Nephron progenitor cell (in vitro differentiated cells): ENCODE measurements at regions not wholly inside any gene's neighbourhood (a gene's known extent, or its start where the extent isn't known, plus 50 kb on each side); places are given as distances from the start of the nearest gene placed in this dataset.

Source experiments
- DNase-seq: peaks from one replicate; pipeline ENCODE4 v3.0.0; 2021
- H3K27ac Mint-ChIP-seq: 2 replicates; pipeline ENCODE4 v1.8.0; 2021; ENCODE audit warnings: mild to moderate bottlenecking, moderate library complexity, mixed read lengths
- H3K27me3 Mint-ChIP-seq: 2 replicates; pipeline ENCODE4 v1.8.0; 2021; ENCODE audit warnings: mild to moderate bottlenecking, low read depth, mixed read lengths; ENCODE audit not compliant: poor library complexity
- H3K36me3 Mint-ChIP-seq: 2 replicates; pipeline ENCODE4 v1.8.0; 2021; ENCODE audit warnings: low read depth, mixed read lengths
- H3K4me1 Mint-ChIP-seq: 2 replicates; pipeline ENCODE4 v1.8.0; 2021; ENCODE audit warnings: mixed read lengths
- H3K4me3 Mint-ChIP-seq: 2 replicates; pipeline ENCODE4 v1.8.0; 2021; ENCODE audit warnings: mild to moderate bottlenecking, moderate library complexity, mixed read lengths
- H3K9me3 Mint-ChIP-seq: 2 replicates; pipeline ENCODE4 v1.8.0; 2021; ENCODE audit warnings: mild to moderate bottlenecking, moderate library complexity, mixed read lengths
- TF ChIP-seq, protein P1 (sequence below): fragments of 200-600 bp; sonication (generic); IDR thresholded peaks from 2 replicates; pipeline ENCODE4 v1.5.0; 2021; ENCODE audit warnings: antibody characterized with exemption

DNA sequence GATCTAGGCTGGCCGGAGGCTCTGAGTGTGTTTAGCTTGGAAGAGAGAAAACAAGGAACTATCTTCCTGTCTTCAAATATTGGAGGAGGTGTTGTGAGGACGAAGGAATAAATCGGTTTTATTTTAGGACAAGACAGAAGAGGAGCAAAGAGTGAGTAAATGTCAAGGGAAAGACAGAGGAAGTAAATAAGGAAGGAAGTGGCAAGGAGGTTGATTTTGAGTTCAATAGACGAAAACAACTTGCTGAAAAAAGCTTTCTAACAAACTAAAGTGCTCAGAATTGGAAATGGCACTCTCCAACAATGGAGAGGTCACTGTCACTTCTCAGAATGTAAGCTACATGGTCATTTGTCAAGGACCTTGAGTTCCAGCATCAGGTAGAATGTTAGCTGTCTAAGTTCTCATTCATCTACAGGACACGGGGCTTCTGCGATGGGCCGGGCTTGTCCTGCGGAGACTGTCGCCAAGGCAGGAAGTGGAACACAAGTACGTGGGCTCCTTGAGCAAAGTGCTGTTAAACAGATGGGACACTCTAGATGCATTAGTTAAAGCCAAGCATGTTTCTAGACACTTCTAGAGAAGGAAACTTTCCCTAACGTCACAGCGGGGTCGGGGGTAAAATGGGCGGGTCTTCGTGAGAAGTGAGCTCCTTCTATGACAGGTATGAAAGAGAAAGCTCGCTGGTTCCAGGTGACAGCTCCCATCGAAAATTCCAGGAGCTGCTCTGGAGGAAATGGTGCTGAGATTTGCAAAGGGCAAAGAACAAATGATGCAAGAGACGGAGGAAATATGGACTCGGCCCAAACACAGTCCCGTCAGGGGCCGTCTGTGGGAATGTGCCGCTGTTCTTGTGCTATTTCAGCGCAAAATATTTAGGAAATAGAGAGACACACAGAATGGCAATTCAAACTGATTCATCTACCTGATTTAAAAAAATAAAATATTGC is 103.9 kb upstream of the UBL3 start:
- TF ChIP-seq, protein P1, sequence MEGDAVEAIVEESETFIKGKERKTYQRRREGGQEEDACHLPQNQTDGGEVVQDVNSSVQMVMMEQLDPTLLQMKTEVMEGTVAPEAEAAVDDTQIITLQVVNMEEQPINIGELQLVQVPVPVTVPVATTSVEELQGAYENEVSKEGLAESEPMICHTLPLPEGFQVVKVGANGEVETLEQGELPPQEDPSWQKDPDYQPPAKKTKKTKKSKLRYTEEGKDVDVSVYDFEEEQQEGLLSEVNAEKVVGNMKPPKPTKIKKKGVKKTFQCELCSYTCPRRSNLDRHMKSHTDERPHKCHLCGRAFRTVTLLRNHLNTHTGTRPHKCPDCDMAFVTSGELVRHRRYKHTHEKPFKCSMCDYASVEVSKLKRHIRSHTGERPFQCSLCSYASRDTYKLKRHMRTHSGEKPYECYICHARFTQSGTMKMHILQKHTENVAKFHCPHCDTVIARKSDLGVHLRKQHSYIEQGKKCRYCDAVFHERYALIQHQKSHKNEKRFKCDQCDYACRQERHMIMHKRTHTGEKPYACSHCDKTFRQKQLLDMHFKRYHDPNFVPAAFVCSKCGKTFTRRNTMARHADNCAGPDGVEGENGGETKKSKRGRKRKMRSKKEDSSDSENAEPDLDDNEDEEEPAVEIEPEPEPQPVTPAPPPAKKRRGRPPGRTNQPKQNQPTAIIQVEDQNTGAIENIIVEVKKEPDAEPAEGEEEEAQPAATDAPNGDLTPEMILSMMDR: no peak
- Mint-ChIP-seq H3K27ac (no peak overlapping the region), H3K27me3 (peaks cover 6% of the 10 kb centered on the region), H3K4me3 (no peak overlapping the region), H3K36me3 (no peaks in the 10 kb centered on the region), H3K9me3 (no peaks in the 10 kb centered on the region), H3K4me1 (peaks cover 7% of the 10 kb centered on the region)
- DNase-seq: no peak

DNA sequence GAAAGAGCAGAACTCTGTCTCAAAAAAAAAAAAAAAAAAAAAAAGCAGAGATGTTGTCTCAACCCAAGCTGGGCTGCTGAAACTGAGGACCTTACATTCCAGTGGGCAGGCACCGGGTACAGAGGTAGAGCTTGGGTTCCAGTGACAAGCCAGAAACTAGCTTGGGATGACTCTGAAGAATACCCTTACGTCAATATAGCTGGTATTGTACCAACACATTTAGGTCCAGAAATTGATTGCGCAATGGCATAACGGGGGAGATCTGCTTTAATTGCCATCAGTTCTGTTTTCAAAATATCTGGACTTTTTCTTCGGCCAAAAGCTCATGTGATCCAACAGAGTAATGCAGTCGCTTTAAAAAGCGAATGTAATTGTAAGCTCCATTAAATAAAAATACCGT is 103.1 kb upstream of the UBL3 start:
- Mint-ChIP-seq H3K36me3 (no peaks in the 10 kb centered on the region), H3K27me3 (peaks cover 7% of the 10 kb centered on the region), H3K4me1 (peaks cover 7% of the 10 kb centered on the region), H3K27ac (no peak overlapping the region), H3K4me3 (no peak overlapping the region), H3K9me3 (no peaks in the 10 kb centered on the region)
- no peak for DNase-seq
- TF ChIP-seq, protein P1: no peak

DNA sequence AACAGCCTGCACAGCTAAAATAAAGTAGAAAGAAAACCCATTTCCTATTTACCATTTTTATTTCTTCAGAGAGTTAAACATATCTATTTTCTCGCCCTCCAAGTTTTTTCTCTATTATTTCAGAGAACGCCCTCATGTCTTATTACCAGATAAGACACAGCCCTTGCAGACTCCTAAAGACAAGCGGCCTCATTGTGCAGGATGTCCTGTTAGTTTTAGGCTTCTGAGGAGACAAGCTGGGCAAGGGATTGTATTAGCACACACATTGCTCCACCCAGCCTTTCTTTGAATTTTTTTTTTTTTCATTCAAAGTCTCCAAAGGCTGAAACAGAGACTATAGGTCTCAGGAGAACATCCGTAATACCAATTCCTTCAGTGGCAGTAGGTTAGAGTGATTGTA is 101.8 kb upstream of the UBL3 start:
- TF ChIP-seq, protein P1: no peak
- Mint-ChIP-seq H3K4me3 (no peak overlapping the region), H3K27me3 (peaks cover 7% of the 10 kb centered on the region), H3K9me3 (no peaks in the 10 kb centered on the region), H3K36me3 (no peaks in the 10 kb centered on the region), H3K4me1 (peaks cover 7% of the 10 kb centered on the region), H3K27ac (no peak overlapping the region)
- DNase-seq: no peak

DNA sequence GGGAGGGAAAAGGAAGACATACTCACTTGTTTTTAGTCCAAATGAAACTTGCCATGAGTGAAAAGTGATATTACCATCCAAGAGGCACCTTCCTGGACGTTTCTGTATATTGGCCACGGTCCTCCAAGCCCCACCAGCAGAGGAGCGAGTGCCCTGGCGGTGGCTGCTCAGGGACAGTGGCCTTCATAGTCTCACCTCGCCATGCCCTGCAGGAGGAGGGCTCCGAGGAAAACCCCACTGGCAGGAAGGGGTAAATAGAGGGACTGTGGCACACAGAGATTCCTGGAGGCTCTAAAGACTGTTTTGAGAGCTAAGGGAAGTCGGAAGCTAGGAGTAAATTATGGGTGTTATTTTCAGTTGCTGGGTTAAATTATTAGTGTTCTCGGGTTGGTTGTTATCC is 98.4 kb upstream of the UBL3 start:
- Mint-ChIP-seq H3K9me3 (no peaks in the 10 kb centered on the region), H3K36me3 (no peaks in the 10 kb centered on the region), H3K4me3 (no peak overlapping the region), H3K27me3 (peaks cover 7% of the 10 kb centered on the region), H3K4me1 (peaks cover 20% of the 10 kb centered on the region), H3K27ac (no peak overlapping the region)
- TF ChIP-seq, protein P1: no peak
- DNase-seq: no peak

DNA sequence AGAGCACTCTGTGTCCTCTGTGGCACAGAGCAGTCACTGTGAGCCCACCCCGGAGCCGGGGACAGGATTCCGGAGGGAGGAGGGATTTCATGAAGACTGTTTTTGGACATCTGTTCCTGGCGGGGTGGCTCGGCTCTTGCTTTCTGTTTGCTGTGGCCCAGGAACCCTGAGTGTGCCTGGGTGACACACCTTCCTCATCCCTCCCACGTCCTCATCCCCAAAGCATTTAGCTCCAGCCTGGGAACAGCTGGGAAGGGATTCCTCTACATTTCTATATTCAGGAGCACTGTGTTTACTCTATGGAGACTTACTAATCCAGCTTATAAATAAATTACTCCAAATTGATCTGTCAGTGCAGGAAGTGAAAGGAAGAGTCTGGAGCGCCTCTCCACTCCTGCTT is 97.8 kb upstream of the UBL3 start:
- Mint-ChIP-seq H3K27me3 (peaks cover 7% of the 10 kb centered on the region), H3K27ac (no peak overlapping the region), H3K4me3 (no peak overlapping the region), H3K36me3 (no peaks in the 10 kb centered on the region), H3K9me3 (no peaks in the 10 kb centered on the region), H3K4me1 (peaks cover 24% of the 10 kb centered on the region)
- TF ChIP-seq, protein P1: no peak
- DNase-seq: no peak

DNA sequence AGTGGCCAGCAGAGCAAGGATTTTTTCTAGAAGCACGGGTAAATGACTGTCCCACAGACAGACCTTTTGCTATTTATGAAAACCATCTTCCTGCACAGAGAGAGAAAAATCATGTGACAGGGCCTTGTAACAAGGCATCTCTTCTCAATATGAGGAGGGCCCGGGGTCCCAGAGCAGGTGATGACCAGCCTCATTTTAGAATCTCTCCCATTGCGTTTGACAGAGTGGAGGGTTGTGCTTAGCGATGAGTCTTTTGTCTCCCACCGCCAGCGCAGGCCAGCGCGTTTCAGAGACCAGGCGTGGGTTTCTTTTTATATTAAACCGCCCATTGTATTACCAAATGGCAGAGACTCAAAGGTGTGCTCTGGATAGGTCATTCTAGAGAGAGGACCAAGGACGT is 97.4 kb upstream of the UBL3 start:
- Mint-ChIP-seq H3K4me3 (no peak overlapping the region), H3K27ac (no peak overlapping the region), H3K36me3 (no peaks in the 10 kb centered on the region), H3K4me1 (peaks cover 24% of the 10 kb centered on the region), H3K27me3 (peaks cover 9% of the 10 kb centered on the region), H3K9me3 (no peaks in the 10 kb centered on the region)
- TF ChIP-seq, protein P1: no peak
- DNase-seq: no peak
